ENCODE measurements at regions not wholly inside any gene's neighbourhood (a gene's known extent, or its start where the extent isn't known, plus 50 kb on each side); places are given as distances from the start of the nearest gene placed in this dataset.

DNA sequence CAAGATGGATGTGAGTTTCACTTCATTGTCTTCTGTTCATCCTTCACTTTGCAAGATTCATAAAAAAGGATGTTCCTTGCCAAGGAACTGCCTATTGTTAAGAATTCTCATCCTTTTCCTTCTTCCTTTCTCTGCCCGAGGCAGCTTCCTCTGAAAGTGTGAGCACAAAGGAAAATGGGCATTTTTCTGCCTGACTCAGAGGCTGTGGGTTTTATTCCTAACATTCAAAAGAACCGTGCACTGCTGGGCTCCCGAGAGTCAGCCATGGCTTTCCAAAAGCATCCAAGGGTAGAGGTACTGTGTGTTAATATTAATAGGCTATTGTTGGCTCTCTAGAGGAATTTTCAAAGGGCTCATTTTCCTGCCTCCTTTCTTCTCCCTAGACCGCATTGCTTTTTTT, 289.4 kb downstream of the ABCC12 start:
- TF ChIP-seq EZH2phosphoT487 (IDR thresholded peaks at IDR 0.05; ENCODE audit: insufficient read depth, low read depth), result no peak
- TF ChIP-seq EZH2 (IDR thresholded peaks at IDR 0.05; ENCODE audit: insufficient read depth, poor library complexity, severe bottlenecking), result no peak
